ENCODE measurements at regions not wholly inside any gene's neighbourhood (a gene's known extent, or its start where the extent isn't known, plus 50 kb on each side); places are given as distances from the start of the nearest gene placed in this dataset.

- no peak for TF ChIP-seq CTCF (IDR thresholded peaks at IDR 0.05; ENCODE audit: low read depth, low read length, poor library complexity, severe bottlenecking)
- no peak for TF ChIP-seq EZH2phosphoT487 (IDR thresholded peaks at IDR 0.05; ENCODE audit: borderline replicate concordance, low read length)
Measured at GRCh38 chr5:30894811-30895210, 298.7 kb upstream of the CDH6 start.
